ENCODE measurements at regions not wholly inside any gene's neighbourhood (a gene's known extent, or its start where the extent isn't known, plus 50 kb on each side); places are given as distances from the start of the nearest gene placed in this dataset.
A peak's percentile ranks its signal among the peaks of the same experiment; 100 is the strongest.

DNA sequence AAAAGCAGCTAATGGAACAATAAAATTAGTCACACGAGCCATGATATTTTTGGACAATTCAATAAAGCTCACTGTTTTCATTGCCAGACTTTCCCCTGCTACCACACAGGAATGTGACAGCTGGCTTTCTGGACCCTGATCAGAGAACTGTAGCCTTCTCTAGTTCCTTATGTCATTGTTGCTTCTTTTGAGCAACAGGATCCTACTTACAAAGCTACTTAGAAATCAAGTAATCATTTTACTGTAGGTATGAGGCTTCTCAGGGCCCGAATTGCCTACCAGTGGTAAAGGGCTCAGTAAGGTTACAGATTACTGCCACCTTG lies 94.3 kb upstream of the AADACL2 start:
- peaks cover 14% of the 10 kb centered on the region for H3K4me1 Mint-ChIP-seq
- no peak for DNase-seq
- no peak overlapping the region for H3K27ac Mint-ChIP-seq
- no peaks in the 10 kb centered on the region for H3K9me3 Mint-ChIP-seq
- TF ChIP-seq, protein P1, sequence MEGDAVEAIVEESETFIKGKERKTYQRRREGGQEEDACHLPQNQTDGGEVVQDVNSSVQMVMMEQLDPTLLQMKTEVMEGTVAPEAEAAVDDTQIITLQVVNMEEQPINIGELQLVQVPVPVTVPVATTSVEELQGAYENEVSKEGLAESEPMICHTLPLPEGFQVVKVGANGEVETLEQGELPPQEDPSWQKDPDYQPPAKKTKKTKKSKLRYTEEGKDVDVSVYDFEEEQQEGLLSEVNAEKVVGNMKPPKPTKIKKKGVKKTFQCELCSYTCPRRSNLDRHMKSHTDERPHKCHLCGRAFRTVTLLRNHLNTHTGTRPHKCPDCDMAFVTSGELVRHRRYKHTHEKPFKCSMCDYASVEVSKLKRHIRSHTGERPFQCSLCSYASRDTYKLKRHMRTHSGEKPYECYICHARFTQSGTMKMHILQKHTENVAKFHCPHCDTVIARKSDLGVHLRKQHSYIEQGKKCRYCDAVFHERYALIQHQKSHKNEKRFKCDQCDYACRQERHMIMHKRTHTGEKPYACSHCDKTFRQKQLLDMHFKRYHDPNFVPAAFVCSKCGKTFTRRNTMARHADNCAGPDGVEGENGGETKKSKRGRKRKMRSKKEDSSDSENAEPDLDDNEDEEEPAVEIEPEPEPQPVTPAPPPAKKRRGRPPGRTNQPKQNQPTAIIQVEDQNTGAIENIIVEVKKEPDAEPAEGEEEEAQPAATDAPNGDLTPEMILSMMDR (IDR thresholded peaks at IDR 0.05), result no peak
- H3K36me3 Mint-ChIP-seq (ENCODE audit: low read depth), result no peaks in the 10 kb centered on the region
- no peak overlapping the region for H3K4me3 Mint-ChIP-seq
- H3K27me3 Mint-ChIP-seq (ENCODE audit: low read depth, poor library complexity), result no peaks in the 10 kb centered on the region

DNA sequence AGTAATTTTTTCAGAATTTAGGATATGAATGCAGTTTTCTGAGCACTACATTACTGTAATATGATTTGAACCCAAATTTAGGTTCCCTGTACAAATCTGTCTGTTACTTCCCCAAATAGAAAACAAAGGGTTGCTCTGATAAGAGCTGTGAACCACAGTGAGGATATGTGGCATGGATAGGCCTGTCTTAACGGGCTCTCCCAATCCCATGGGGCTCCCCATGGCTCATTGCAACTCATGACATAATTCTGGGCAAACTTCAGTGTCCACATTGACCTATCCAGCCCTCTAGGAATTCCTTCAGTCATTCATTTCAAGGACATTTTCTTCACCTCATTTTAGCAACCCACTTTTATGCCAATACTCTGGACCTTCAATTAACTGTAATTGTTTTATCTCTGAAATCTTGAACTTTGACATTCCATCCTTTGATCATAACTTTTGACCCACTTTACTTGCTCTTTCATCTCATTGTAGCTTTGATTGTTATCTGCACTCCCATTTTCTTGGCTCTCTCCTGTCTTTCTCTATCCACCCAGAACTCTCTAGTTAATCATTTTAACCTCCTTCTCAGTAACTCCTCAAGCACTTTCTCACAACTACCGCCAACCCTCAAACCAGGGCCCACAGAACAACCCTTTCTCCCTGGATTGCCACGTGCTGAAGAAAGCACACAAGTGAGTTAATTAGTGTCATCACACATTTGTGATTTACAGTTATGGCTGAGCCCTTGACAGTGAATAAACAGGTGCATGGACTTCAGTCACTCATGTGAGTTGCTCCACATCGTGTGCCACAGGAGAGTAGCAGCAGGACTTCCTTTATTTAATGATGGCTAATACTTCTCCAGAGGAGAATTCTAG lies 94.9 kb upstream of the AADACL2 start:
- DNase-seq, result no peak
- no peak overlapping the region for H3K4me3 Mint-ChIP-seq

DNA sequence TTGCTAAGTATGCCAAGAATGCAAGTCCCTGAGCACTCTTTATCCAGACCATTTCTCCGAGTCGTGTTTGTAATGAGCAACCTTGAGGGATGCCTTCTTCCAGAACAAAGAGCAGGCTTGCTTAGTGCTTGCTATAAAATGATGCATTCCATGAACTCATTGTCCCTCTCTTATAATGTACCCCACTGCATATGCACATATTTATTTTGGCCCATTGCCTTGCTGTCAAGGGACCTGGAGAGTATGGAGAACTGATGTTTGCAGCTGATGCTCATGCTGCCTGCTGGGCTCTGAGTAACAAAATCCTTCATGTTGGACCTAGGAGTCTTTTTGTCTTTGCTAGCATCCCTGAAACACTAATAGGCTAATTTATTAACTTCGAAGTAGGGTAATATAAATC lies 97.8 kb upstream of the AADACL2 start:
- no peaks in the 10 kb centered on the region for H3K36me3 Mint-ChIP-seq (ENCODE audit: low read depth)
- no peak overlapping the region for H3K27ac Mint-ChIP-seq
- no peak overlapping the region for H3K4me3 Mint-ChIP-seq
- peaks cover 1% of the 10 kb centered on the region for H3K9me3 Mint-ChIP-seq
- no peaks in the 10 kb centered on the region for H3K27me3 Mint-ChIP-seq (ENCODE audit: low read depth, poor library complexity)
- TF ChIP-seq, protein P1 (IDR thresholded peaks at IDR 0.05), result no peak
- no peak for DNase-seq
- H3K4me1 Mint-ChIP-seq, result peaks cover 14% of the 10 kb centered on the region

More for the DNA sequence above, 94.9 kb upstream of the AADACL2 start:
- H3K9me3 Mint-ChIP-seq, result no peaks in the 10 kb centered on the region
- peaks cover 14% of the 10 kb centered on the region for H3K4me1 Mint-ChIP-seq
- peak overlapping the region; percentile 2 for H3K27ac Mint-ChIP-seq
- no peaks in the 10 kb centered on the region for H3K36me3 Mint-ChIP-seq (ENCODE audit: low read depth)
- TF ChIP-seq, protein P1 (IDR thresholded peaks at IDR 0.05), result no peak
- H3K27me3 Mint-ChIP-seq (ENCODE audit: low read depth, poor library complexity), result no peaks in the 10 kb centered on the region

DNA sequence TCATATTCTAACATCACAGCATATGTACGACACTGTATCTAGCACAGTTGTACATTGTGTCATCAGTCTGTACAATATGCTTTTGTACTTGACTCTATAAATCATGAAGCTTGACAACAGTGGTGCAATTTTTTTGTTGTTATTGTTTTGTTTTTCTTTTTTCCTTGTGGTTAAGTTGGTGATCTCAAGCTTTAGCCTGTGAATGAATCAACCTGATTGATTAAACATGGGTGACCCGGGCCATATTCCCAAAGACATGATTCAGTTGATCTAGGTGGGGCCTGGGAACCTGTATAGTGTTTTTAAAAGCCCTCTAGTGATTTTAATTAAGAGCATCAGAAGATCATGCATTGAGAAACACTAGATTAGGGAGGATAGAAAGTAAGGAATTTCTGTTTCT lies 101.8 kb upstream of the AADACL2 start:
- DNase-seq, result no peak
- Mint-ChIP-seq H3K27me3 (ENCODE audit: low read depth, poor library complexity) (peaks cover 5% of the 10 kb centered on the region), H3K9me3 (peaks cover 5% of the 10 kb centered on the region), H3K36me3 (ENCODE audit: low read depth) (no peaks in the 10 kb centered on the region), H3K27ac (no peak overlapping the region), H3K4me3 (no peak overlapping the region), H3K4me1 (peaks cover 8% of the 10 kb centered on the region)
- TF ChIP-seq, protein P1 (IDR thresholded peaks at IDR 0.05), result no peak

DNA sequence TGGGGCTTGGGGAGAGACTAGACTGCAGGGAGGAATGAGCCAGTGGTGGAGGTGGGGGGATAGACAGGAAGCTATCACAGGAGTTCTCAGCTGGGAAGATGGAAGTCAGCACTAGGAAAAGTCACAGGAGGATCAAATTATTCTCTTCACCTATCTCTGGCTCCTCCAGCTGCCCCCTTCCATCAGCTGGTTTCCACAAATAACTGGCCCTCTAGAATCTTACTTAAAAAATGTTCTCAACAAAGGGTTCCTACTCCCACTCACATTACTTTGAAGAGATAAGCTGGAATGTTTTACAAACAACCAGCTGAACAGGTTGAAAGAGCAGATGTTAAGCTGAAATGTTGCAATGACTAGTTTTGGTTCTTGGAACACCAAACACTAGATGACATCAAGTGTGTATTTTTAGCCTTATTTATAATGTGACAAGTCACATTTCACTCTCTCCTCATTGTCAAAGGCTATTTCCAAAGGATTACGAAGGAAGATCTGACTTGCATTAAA lies 102.7 kb upstream of the AADACL2 start:
- H3K27me3 Mint-ChIP-seq (ENCODE audit: low read depth, poor library complexity), result peaks cover 5% of the 10 kb centered on the region
- no peak overlapping the region for H3K4me3 Mint-ChIP-seq
- DNase-seq, result no peak
- no peaks in the 10 kb centered on the region for H3K36me3 Mint-ChIP-seq (ENCODE audit: low read depth)
- H3K4me1 Mint-ChIP-seq, result peaks cover 8% of the 10 kb centered on the region
- peaks cover 5% of the 10 kb centered on the region for H3K9me3 Mint-ChIP-seq
- H3K27ac Mint-ChIP-seq, result no peak overlapping the region
- TF ChIP-seq, protein P1 (IDR thresholded peaks at IDR 0.05), result no peak

DNA sequence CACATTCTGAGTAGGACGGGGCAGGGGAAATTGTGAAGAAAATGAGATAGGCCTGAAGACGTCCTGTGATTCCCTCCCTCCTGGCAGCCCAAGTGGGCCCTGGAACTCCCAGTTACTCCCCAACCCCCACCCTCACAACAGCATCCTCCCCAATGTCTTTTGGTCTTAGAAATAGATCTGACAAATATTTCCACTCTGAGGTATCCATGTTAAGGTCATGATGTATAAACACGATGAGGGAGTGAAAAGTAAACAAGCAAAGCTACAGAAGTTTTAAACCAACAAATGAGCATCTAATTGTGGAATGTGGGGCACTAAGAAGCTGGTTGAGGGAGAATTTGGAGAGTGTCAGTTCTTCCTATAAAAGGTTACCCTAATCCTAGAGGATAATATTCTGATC lies 103.7 kb upstream of the AADACL2 start:
- no peak for DNase-seq
- H3K27ac Mint-ChIP-seq, result no peak overlapping the region
- TF ChIP-seq, protein P1 (IDR thresholded peaks at IDR 0.05), result no peak
- H3K36me3 Mint-ChIP-seq (ENCODE audit: low read depth), result no peaks in the 10 kb centered on the region
- peaks cover 5% of the 10 kb centered on the region for H3K9me3 Mint-ChIP-seq
- no peak overlapping the region for H3K4me3 Mint-ChIP-seq
- H3K4me1 Mint-ChIP-seq, result peaks cover 8% of the 10 kb centered on the region
- H3K27me3 Mint-ChIP-seq (ENCODE audit: low read depth, poor library complexity), result peaks cover 5% of the 10 kb centered on the region

Measured in nephron progenitor cell (in vitro differentiated cells).